Sigmoid colon (tissue), 6 donors: ENCODE measurements at regions not wholly inside any gene's neighbourhood (a gene's known extent, or its start where the extent isn't known, plus 50 kb on each side); places are given as distances from the start of the nearest gene placed in this dataset.

Experiments used
- DNase-seq: peaks from one replicate; pipeline ENCODE4 v3.0.0-alpha.2; 2019
- H3K27ac ChIP-seq, 4 donors: fragments of 200-600 bp; sonication (generic); one replicate each; pipeline ENCODE4 v1.5.1; 2016 to 2019; ENCODE audit warnings: mild to moderate bottlenecking in 1 of 4
- H3K27me3 ChIP-seq, 3 donors: fragments of 200-600 bp; sonication (generic); one replicate each; pipeline ENCODE4 v1.5.1; 2019; ENCODE audit warnings: mild to moderate bottlenecking in 1 of 3
- H3K36me3 ChIP-seq, 4 donors: fragments of 200-600 bp; sonication (generic); one replicate each; pipeline ENCODE4 v1.5.1; 2016 to 2019
- H3K4me1 ChIP-seq, 4 donors: fragments of 200-600 bp; sonication (generic); one replicate each; pipeline ENCODE4 v1.5.1; 2017 to 2019
- H3K4me3 ChIP-seq, 4 donors: fragments of 200-600 bp; sonication (generic); one replicate each; pipeline ENCODE4 v1.5.1; 2017 to 2019; ENCODE audit warnings: mild to moderate bottlenecking in 2 of 4, moderate library complexity in 1 of 4
- H3K9me3 ChIP-seq, 4 donors: fragments of 200-600 bp in 3 of 4; sonication (generic) in 3 of 4; one replicate each; pipeline versions ENCODE4 v1.5.1 to v1.6.1; 2013 to 2019
- CTCF ChIP-seq, 4 experiments: fragments of 450-650 bp in 3 of 4; fragments of 200-600 bp in 1 of 4; IDR thresholded peaks; one replicate each; pipeline ENCODE4 v1.5.1; 2016 to 2019; ENCODE audit warnings: antibody characterized with exemption in 4 of 4, mild to moderate bottlenecking in 3 of 4, moderate library complexity in 2 of 4
- EP300 ChIP-seq, 4 donors: sonication (generic); formaldehyde crosslinking; IDR thresholded peaks; one replicate each; pipeline ENCODE4 v1.6.1; 2017; ENCODE audit warnings: antibody characterized with exemption in 4 of 4
- POLR2A ChIP-seq, 2 donors: fragments of 450-650 bp; IDR thresholded peaks; one replicate each; pipeline ENCODE4 v1.6.1; 2016; ENCODE audit warnings: antibody characterized with exemption in 2 of 2, mild to moderate bottlenecking in 2 of 2, moderate library complexity in 2 of 2
- POLR2AphosphoS5 ChIP-seq, 4 donors: sonication (generic); formaldehyde crosslinking; IDR thresholded peaks; one replicate each; pipeline ENCODE4 v1.6.1; 2017; ENCODE audit warnings: antibody characterized with exemption in 4 of 4
- WGBS, 2 donors: extraction: QIAGEN DNeasy Blood & Tissue Kit; methylation state at CpG; one replicate each; pipeline ENCODE4 v1.1.7; 2013; 5-methylcytosine and 5-hydroxymethylcytosine counted together
- intact Hi-C: fragments of 100-400 bp; cut with DNase I; formaldehyde crosslinking; loops from one replicate; pipeline ENCODE4 v1.15.1; 2023
- donor health status: healthy with polysubstance abuse.
- donor health status: healthy.

- H3K9me3 ChIP-seq: no peaks in the 10 kb centered on the region
- no peak overlapping the region for H3K4me3 ChIP-seq
- H3K36me3 ChIP-seq: no peaks in the 10 kb centered on the region
- no peak for DNase-seq
- 65 to 86% methylated on average over 4 of the region's 4 CpGs for WGBS, 2 donors
- intact Hi-C loops: no loop called here
- no peaks in the 10 kb centered on the region for H3K4me1 ChIP-seq
- no peaks in the 10 kb centered on the region for H3K27me3 ChIP-seq
- no peak overlapping the region for H3K27ac ChIP-seq
- TF ChIP-seq EP300 (IDR thresholded peaks at IDR 0.05) (no peak), POLR2A (IDR thresholded peaks at IDR 0.05) (no peak), CTCF (IDR thresholded peaks at IDR 0.05) (no peak), POLR2AphosphoS5 (IDR thresholded peaks at IDR 0.05) (no peak)
Observed at GRCh38 chr3:2036076-2036475, 62.6 kb upstream of the CNTN4 start.

GRCh38 chr3:2041931-2042330 lies 56.7 kb upstream of the CNTN4 start:
- Histone ChIP-seq H3K9me3 (no peaks in the 10 kb centered on the region), H3K27me3 (no peaks in the 10 kb centered on the region), H3K27ac (no peak overlapping the region), H3K4me1 (no peaks in the 10 kb centered on the region), H3K36me3 (no peaks in the 10 kb centered on the region), H3K4me3 (no peak overlapping the region)
- WGBS, 2 donors: 90 to 91% methylated on average over 3 of the region's 3 CpGs
- TF ChIP-seq EP300 (IDR thresholded peaks at IDR 0.05) (no peak), POLR2AphosphoS5 (IDR thresholded peaks at IDR 0.05) (no peak), POLR2A (IDR thresholded peaks at IDR 0.05) (no peak), CTCF (IDR thresholded peaks at IDR 0.05) (no peak)
- DNase-seq: no peak
- intact Hi-C loops: no loop called here
